Gastrocnemius medialis (tissue), 4 donors: ENCODE measurements at regions not wholly inside any gene's neighbourhood (a gene's known extent, or its start where the extent isn't known, plus 50 kb on each side); places are given as distances from the start of the nearest gene placed in this dataset.

Experiments used
- CTCF ChIP-seq, 5 experiments: fragments of 450-650 bp in 3 of 5; fragments of 200-600 bp in 2 of 5; sonication (generic) in 2 of 5; IDR thresholded peaks in 4 of 5; conservative IDR thresholded peaks in 1 of 5; 1 replicate in 4 of 5; 2 replicates in 1 of 5; pipeline ENCODE4 v1.5.1; 2016 to 2019; ENCODE audit warnings: antibody characterized with exemption in 5 of 5, mild to moderate bottlenecking in 3 of 5, moderate library complexity in 3 of 5
- POLR2A ChIP-seq, 2 donors: fragments of 450-650 bp; IDR thresholded peaks; one replicate each; pipeline ENCODE4 v1.6.1; 2017; ENCODE audit warnings: antibody characterized with exemption in 2 of 2, mild to moderate bottlenecking in 2 of 2, moderate library complexity in 2 of 2

- no peak for TF ChIP-seq CTCF (IDR thresholded peaks at IDR 0.05 in 4 of 5, conservative IDR thresholded peaks at IDR 0.05 in 1 of 5)
- TF ChIP-seq POLR2A (IDR thresholded peaks at IDR 0.05) = no peak
Observed at GRCh38 chr2:239457586-239458445, 57.0 kb upstream of the HDAC4 start.
